RWPE1 (cell line): ENCODE measurements at regions not wholly inside any gene's neighbourhood (a gene's known extent, or its start where the extent isn't known, plus 50 kb on each side); places are given as distances from the start of the nearest gene placed in this dataset.

Experiments used
- CTCF ChIA-PET: fragments of 350-600 bp; sonication (Branson Sonifier 250); formaldehyde crosslinking; extraction: SDS; loops from one replicate; lab custom pipeline; 2021; lab: Yijun Ruan, JAX
- POLR2A ChIA-PET: fragments of 400-600 bp; formaldehyde crosslinking; extraction: SDS; loops from one replicate; lab custom pipeline; 2020; ENCODE audit warnings: antibody characterized with exemption; ENCODE audit not compliant: low non-redundant PET; lab: Yijun Ruan, JAX
- DNase-seq: peaks from one replicate; pipeline ENCODE4 v3.0.0; 2012; ENCODE audit warnings: low spot score
- H3K27ac ChIP-seq: fragments of 450-650 bp; 2 replicates; pipeline ENCODE4 v1.5.1; 2017
- TF ChIP-seq, protein P1 (sequence below): fragments of 450-650 bp; conservative IDR thresholded peaks from 2 replicates; pipeline ENCODE4 v1.5.1; 2017; ENCODE audit warnings: low read depth, mild to moderate bottlenecking

DNA sequence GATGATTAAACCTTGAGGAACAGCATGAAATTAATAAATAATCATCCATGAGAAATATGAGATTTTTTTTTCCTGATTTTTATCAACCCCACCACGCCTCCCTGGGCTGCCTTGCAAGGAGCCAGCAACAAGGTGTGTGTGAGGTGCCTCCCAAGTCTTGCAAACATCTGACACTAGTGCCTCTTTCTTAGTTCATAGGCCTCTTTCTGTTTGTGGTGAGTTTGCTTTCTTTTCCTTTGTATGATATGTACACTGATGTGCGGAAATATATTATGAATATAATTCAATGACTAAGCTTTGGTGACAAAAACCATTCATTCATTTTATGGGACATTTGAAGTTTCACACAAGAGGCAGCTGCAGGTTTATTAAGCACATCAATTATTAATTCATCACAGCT lies 63.2 kb upstream of the SYNDIG1 start:
- CTCF ChIA-PET, result interaction anchor here (0.6 kb wide), 1 partner anchor 14 kb away, joined by 4 read pairs; no protein-coding TSS in a partner anchor
- POLR2A ChIA-PET, result no interaction called here
- H3K27ac ChIP-seq, result no peak overlapping the region
- DNase-seq, result no peak
- TF ChIP-seq, protein P1, sequence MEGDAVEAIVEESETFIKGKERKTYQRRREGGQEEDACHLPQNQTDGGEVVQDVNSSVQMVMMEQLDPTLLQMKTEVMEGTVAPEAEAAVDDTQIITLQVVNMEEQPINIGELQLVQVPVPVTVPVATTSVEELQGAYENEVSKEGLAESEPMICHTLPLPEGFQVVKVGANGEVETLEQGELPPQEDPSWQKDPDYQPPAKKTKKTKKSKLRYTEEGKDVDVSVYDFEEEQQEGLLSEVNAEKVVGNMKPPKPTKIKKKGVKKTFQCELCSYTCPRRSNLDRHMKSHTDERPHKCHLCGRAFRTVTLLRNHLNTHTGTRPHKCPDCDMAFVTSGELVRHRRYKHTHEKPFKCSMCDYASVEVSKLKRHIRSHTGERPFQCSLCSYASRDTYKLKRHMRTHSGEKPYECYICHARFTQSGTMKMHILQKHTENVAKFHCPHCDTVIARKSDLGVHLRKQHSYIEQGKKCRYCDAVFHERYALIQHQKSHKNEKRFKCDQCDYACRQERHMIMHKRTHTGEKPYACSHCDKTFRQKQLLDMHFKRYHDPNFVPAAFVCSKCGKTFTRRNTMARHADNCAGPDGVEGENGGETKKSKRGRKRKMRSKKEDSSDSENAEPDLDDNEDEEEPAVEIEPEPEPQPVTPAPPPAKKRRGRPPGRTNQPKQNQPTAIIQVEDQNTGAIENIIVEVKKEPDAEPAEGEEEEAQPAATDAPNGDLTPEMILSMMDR, result no peak

DNA sequence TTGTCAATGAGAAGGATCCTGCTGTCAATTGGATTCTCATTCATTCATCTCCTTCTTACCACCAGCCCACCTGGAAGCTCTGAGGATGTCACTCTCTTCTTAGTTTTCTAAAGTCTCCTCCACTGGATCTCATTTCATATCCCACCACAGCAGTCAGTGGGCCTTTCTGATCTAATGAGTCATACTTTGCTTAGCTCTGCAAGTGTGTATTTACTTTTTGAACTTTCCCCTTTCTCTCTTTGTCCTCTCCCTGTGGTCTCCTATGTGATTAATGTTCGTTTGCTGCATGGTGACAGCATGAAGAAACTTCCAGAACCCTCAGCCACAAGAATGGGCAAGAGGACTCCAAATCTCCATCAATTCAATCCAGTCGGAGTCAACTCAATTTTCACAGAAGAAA lies 63.6 kb upstream of the SYNDIG1 start:
- TF ChIP-seq, protein P1, result no peak
- H3K27ac ChIP-seq, result no peak overlapping the region
- ChIA-PET CTCF (interaction anchor here (0.6 kb wide), 1 partner anchor 14 kb away, joined by 4 read pairs; no protein-coding TSS in a partner anchor), POLR2A (no interaction called here)
- no peak for DNase-seq

DNA sequence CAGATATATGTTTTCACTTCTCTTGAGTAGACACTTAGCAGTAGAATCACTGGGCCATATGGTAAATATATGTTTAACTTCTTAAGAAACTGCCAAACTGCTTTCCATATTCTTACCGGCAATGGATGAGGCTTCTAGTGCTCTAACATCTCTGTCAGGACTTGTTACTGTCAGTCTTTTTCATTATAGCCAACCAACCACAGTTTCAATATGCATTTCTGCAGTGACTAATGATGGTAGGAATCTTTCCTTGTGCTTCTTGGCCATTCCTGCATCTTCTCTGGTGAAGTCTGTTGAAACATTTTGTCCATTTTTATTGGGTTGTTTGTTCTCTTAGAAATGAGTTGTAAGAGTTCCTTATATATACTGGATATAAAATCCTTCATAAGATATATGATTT lies 66.0 kb upstream of the SYNDIG1 start:
- ChIA-PET POLR2A (no interaction called here), CTCF (no interaction called here)
- H3K27ac ChIP-seq, result no peak overlapping the region
- TF ChIP-seq, protein P1, result no peak
- DNase-seq, result no peak

DNA sequence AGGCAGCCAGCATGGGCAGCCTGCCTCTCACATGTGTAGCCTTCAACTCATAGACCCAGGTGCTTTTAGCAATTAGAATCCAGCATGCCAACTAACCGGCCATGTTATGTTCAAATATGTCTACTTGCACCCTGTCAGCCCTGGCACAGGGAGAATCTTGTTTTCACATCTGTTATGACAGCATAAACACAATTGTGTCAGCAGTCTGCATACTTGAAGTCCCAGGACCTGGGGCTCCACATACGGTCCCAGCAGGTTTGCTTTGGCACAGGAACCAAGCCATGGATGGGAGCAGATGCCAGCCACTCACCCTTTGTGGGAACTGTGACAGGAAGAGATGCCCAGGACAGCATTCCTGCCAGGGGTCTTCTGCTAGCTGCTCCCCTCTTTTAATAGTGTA lies 67.2 kb upstream of the SYNDIG1 start:
- TF ChIP-seq, protein P1, result no peak
- POLR2A ChIA-PET, result no interaction called here
- CTCF ChIA-PET, result no interaction called here
- no peak overlapping the region for H3K27ac ChIP-seq
- DNase-seq, result no peak

DNA sequence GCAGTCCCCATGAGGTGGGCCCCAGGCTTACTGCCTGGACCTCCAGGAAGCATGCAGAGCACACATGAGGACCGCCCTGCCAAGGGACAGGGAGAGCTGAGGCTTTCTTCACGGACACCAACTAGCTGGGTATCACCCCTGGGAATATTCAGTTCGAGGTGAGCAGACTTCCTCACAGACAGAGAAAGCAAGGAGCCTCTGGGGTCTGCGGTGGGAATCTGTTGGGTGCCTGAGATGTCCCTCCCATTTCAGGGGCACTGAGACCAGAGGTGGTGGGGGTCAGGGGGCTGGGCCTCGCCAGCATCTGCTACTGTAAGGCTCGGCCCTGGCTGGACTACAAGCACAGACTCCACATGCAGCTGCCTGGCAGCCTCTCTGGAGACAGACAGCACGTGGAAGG lies 74.3 kb upstream of the SYNDIG1 start:
- DNase-seq, result no peak
- no peak overlapping the region for H3K27ac ChIP-seq
- TF ChIP-seq, protein P1, result no peak
- POLR2A ChIA-PET, result no interaction called here
- CTCF ChIA-PET, result no interaction called here

DNA sequence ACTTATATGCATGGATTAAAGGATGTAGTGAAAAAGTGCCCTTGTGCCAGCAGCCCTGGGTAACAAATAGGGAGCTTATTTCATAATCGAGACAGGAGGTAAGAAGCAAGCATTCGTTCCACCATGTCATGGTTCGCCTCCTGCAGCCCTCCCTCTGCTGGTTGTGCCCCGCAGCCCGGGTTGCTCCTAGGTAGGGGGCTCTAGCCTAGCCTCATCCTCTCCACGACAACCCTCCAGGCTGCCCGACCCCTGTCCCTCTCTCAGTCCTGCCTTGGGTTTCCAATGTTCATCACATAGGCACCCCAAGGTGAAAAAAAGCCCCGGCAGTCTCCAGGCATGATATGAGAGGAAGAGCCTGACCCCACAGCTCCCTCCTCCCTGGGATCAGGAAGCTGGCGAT lies 75.5 kb upstream of the SYNDIG1 start:
- H3K27ac ChIP-seq, result no peak overlapping the region
- CTCF ChIA-PET, result interaction anchor here (0.6 kb wide), 1 partner anchor 897 kb away, joined by 3 read pairs; no protein-coding TSS in a partner anchor
- POLR2A ChIA-PET, result no interaction called here
- TF ChIP-seq, protein P1, result no peak
- DNase-seq, result no peak
